WERI-Rb-1 (cell line): ENCODE measurements at regions not wholly inside any gene's neighbourhood (a gene's known extent, or its start where the extent isn't known, plus 50 kb on each side); places are given as distances from the start of the nearest gene placed in this dataset.

Experiments used
- DNase-seq: peaks from one replicate; pipeline ENCODE4 v3.0.0-alpha.2; 2020
- H3K27ac ChIP-seq: fragments of 250-450 bp; sonication (Bioruptor Pico); 2 replicates; pipeline ENCODE4 v1.5.1; 2020; ENCODE audit warnings: mild to moderate bottlenecking, moderate library complexity
- H3K27me3 ChIP-seq: fragments of 250-450 bp; sonication (Bioruptor Pico); 2 replicates; pipeline ENCODE4 v1.5.1; 2021; ENCODE audit warnings: mild to moderate bottlenecking, low read depth, moderate library complexity; ENCODE audit not compliant: insufficient read depth, severe bottlenecking
- H3K36me3 ChIP-seq: fragments of 250-450 bp; sonication (Bioruptor Pico); 2 replicates; pipeline ENCODE4 v1.5.1; 2020; ENCODE audit warnings: mild to moderate bottlenecking, moderate library complexity
- H3K4me3 ChIP-seq: 2 replicates; pipeline ENCODE4 v1.5.1; 2011; ENCODE audit warnings: low read depth, mild to moderate bottlenecking, control low read depth, low read length
- H3K9me3 ChIP-seq: fragments of 250-450 bp; sonication (Bioruptor Pico); 2 replicates; pipeline ENCODE4 v1.5.1; 2021; ENCODE audit warnings: mild to moderate bottlenecking, moderate library complexity; ENCODE audit not compliant: severe bottlenecking
- CTCF ChIP-seq: IDR thresholded peaks from 2 replicates; pipeline ENCODE4 v1.5.1; 2011; ENCODE audit warnings: low read depth, mild to moderate bottlenecking, control low read depth, inconsistent platforms, low read length

DNA sequence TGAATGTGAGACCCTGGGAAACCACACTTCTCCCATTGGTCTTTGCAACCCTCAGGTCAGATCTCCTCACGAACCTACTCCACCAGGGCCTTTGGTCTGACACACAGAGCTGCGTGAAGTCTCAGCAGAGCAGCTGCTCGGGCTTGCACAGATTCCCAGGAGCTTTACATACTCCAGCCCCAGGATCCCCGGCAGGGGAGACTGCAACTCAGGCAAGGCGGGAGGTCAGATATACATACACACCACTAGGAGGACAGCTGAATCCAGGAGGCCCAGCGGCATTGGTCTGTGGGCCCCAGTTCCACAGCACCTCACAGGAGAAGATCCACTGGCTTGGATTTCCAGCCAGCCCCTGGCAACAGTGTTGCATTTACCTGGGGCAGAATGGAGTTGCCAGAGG, 239.2 kb downstream of the GPAM start:
- peak; percentile 9 for DNase-seq
- TF ChIP-seq CTCF, result no peak
- no peak overlapping the region for H3K4me3 ChIP-seq

DNA sequence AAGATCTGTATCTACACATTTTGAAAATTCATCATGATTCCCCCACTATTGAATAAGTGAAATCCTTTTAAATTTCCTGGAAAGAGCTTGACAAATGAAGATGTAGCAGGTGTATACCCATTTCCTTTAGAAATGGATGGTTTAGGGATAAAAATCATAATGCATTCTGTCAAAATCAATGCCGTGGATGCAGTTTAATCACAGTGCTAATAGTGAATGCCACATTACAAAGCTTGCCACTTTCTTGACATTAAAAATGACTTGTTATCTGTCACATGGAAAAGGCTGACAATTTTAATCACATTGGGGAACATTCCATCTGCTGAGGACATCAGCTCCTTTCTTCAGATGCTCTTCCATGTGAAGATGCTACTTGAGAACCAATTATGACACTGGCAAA, 229.6 kb downstream of the GPAM start:
- no peak overlapping the region for H3K27ac ChIP-seq
- no peaks in the 10 kb centered on the region for H3K36me3 ChIP-seq
- H3K4me3 ChIP-seq, result no peak overlapping the region
- peaks cover 8% of the 10 kb centered on the region for H3K9me3 ChIP-seq
- no peak for DNase-seq
- H3K27me3 ChIP-seq, result no peaks in the 10 kb centered on the region
- no peak for TF ChIP-seq CTCF

More for the DNA sequence above, 239.2 kb downstream of the GPAM start:
- H3K27ac ChIP-seq, result no peak overlapping the region
- H3K27me3 ChIP-seq, result no peaks in the 10 kb centered on the region
- no peaks in the 10 kb centered on the region for H3K36me3 ChIP-seq
- no peaks in the 10 kb centered on the region for H3K9me3 ChIP-seq

DNA sequence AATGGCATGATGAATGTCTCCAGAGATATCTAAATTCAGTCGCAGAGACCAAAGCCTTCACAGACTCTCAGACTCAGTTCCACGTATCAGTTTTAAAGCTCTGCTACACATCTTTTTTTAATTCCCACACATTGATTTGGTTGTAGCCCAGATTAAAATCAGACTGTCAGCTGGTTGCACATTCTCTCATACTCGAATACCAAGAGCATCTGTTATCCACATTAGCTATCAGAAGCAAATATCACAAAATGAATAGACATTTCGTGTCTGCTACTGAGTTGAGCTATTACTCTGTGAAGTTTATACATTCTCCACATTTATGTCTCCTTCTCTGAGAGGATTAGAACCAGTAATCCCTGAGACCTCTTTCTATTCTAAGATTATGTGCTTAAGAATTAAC, 229.2 kb downstream of the GPAM start:
- Histone ChIP-seq H3K27ac (no peak overlapping the region), H3K9me3 (peaks cover 8% of the 10 kb centered on the region), H3K36me3 (no peaks in the 10 kb centered on the region), H3K4me3 (no peak overlapping the region), H3K27me3 (no peaks in the 10 kb centered on the region)
- no peak for DNase-seq
- no peak for TF ChIP-seq CTCF

DNA sequence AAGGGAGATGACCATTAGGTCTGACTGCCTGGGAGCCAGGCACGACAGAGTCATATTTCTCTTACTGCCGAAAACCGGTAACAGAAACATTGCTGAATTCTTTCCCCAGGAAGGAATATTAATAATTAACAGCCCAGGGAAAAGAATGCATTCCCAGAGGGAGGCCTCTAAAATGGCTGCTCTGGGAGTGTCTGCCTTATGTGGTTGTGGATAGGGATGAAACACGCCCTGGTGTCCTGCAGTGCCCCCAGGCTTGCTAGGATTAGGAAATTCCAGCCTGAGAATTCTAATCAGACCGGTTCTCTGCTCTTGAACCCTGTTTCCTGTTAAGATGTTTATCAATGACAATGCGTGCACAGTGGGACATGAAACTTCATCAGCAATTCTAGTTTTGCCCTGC, 226.7 kb downstream of the GPAM start:
- DNase-seq, result no peak
- Histone ChIP-seq H3K27ac (no peak overlapping the region), H3K27me3 (no peaks in the 10 kb centered on the region), H3K4me3 (no peak overlapping the region), H3K9me3 (peaks cover 8% of the 10 kb centered on the region), H3K36me3 (no peaks in the 10 kb centered on the region)
- TF ChIP-seq CTCF, result no peak

- Histone ChIP-seq H3K36me3 (no peaks in the 10 kb centered on the region), H3K4me3 (no peak overlapping the region), H3K27me3 (peaks cover 2% of the 10 kb centered on the region), H3K27ac (no peak overlapping the region), H3K9me3 (peaks cover 8% of the 10 kb centered on the region)
- DNase-seq, result no peak
- TF ChIP-seq CTCF, result no peak
These were observed 220.6 kb downstream of the GPAM start for GRCh38 chr10:111962951-111963350.

DNA sequence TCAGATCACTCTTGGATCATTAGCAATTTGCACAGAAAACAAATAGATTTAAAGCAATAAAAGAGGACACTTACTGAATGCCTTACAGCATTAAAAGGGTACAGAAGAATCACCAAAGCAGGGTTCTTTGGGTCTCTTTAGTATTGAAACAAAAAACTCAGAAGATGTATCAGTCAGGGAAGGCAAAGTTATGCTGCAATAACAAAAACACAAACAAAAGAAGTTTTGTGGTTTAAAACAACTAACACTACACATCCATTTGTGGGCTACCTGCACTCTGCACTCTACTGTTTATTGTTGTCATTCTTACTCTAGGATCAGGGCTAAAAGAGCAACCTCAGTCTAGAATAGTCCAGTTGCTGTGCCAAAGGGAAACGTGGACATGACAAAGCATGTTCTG, 216.4 kb downstream of the GPAM start:
- peaks cover 8% of the 10 kb centered on the region for H3K9me3 ChIP-seq
- peaks cover 5% of the 10 kb centered on the region for H3K27me3 ChIP-seq
- H3K36me3 ChIP-seq, result no peaks in the 10 kb centered on the region
- no peak overlapping the region for H3K27ac ChIP-seq
- no peak for DNase-seq
- no peak for TF ChIP-seq CTCF
- H3K4me3 ChIP-seq, result no peak overlapping the region
